HepG2 (cell line): ENCODE measurements at regions not wholly inside any gene's neighbourhood (a gene's known extent, or its start where the extent isn't known, plus 50 kb on each side); places are given as distances from the start of the nearest gene placed in this dataset.

Experiments used
- ATAC-seq: fragments of 200-7000 bp; cut with Tn5 transposase; 3 replicates; pipeline ENCODE4 v1.9.1; 2020; ENCODE audit warnings: mild to moderate bottlenecking, moderate library complexity
- BruUV-seq: library from RNA; stranded (reverse); fragments of 400-500 nt; replicated peaks from 2 replicates; lab custom pipeline; 2021; lab: Mats Ljungman, UMichigan
- CTCF ChIA-PET: fragments of 300-600 bp; formaldehyde crosslinking; extraction: SDS; loops from one replicate; lab custom pipeline; 2021; ENCODE audit warnings: low total read pairs, inconsistent platforms, low intra/inter-chr PET ratio; lab: Yijun Ruan, JAX
- POLR2A ChIA-PET: fragments of 350-600 bp; sonication (Branson Sonifier 250); formaldehyde crosslinking; loops from one replicate; lab custom pipeline; 2020; ENCODE audit warnings: antibody characterized with exemption, inconsistent platforms; lab: Yijun Ruan, JAX
- DNase-seq: peaks from one replicate; pipeline ENCODE4 v3.0.0-alpha.2; 2015; ENCODE audit warnings: low spot score
- FAIRE-seq: peaks from 3 replicates; lab custom pipeline; 2011; peaks lifted over from hg19 to GRCh38; lab: Jason Lieb, UNC
- H2AFZ ChIP-seq: one replicate; pipeline ENCODE4 v1.6.1; 2011; ENCODE audit warnings: low read length, inconsistent platforms
- H3K27ac ChIP-seq: fragments of 300-600 bp; 3 replicates; pipeline ENCODE4 v1.8.0; 2011; ENCODE audit warnings: mixed run types, mild to moderate bottlenecking, mixed read lengths, low read length, inconsistent platforms; ENCODE audit not compliant: insufficient read depth; ENCODE audit errors: extremely low read length
- H3K27me3 ChIP-seq, 2 experiments: fragments of 200-600 bp in 1 of 2; 2 replicates in 1 of 2; 3 replicates in 1 of 2; pipeline versions ENCODE4 v1.6.0 to v1.8.0; 2011; ENCODE audit warnings: low read length in 2 of 2, mild to moderate bottlenecking in 2 of 2, moderate library complexity in 2 of 2, inconsistent platforms in 1 of 2; ENCODE audit not compliant: insufficient read depth in 2 of 2, control insufficient read depth in 1 of 2
- H3K36me3 ChIP-seq, 2 experiments: fragments of 200-600 bp in 1 of 2; replicated peaks in 1 of 2; 2 replicates in 1 of 2; 3 replicates in 1 of 2; pipeline versions ENCODE4 v1.5.1 to v1.8.0; 2011; ENCODE audit warnings: low read length in 2 of 2, inconsistent platforms in 1 of 2; ENCODE audit not compliant: insufficient read depth in 2 of 2, control insufficient read depth in 1 of 2
- H3K4me1 ChIP-seq: 2 replicates; pipeline ENCODE4 v1.5.1; 2012; ENCODE audit warnings: low read length, inconsistent platforms; ENCODE audit not compliant: insufficient read depth
- H3K4me2 ChIP-seq: 2 replicates; pipeline ENCODE4 v1.6.0; 2011; ENCODE audit warnings: low read depth, low read length, inconsistent platforms
- H3K4me3 ChIP-seq, 3 experiments: fragments of 200-600 bp in 1 of 3; sonication (generic), shearing (Covaris generic) in 1 of 3; replicated peaks in 1 of 3; 2 replicates each; pipeline ENCODE4 v1.5.1; 2011 to 2016; ENCODE audit warnings: low read length in 3 of 3, inconsistent platforms in 2 of 3, low read depth in 2 of 3, mild to moderate bottlenecking in 2 of 3, control low read depth in 1 of 3, mixed read lengths in 1 of 3; ENCODE audit not compliant: insufficient read depth in 1 of 3
- H3K79me2 ChIP-seq: one replicate; pipeline ENCODE4 v1.6.1; 2011; ENCODE audit warnings: low read length, inconsistent platforms; ENCODE audit not compliant: insufficient read depth
- H3K9ac ChIP-seq: 2 replicates; pipeline ENCODE4 v1.6.0; 2011; ENCODE audit warnings: mild to moderate bottlenecking, low read depth, low read length, inconsistent platforms; ENCODE audit not compliant: insufficient read depth
- H3K9me3 ChIP-seq: 2 replicates; pipeline ENCODE4 v1.5.1; 2012; ENCODE audit warnings: mild to moderate bottlenecking, low read length
- H4K20me1 ChIP-seq: 2 replicates; pipeline ENCODE4 v1.6.0; 2011; ENCODE audit warnings: inconsistent platforms, mild to moderate bottlenecking, low read length, moderate library complexity; ENCODE audit not compliant: insufficient read depth
- ARNT2 ChIP-seq: sonication (generic); formaldehyde crosslinking; IDR thresholded peaks from 2 replicates; pipeline ENCODE4 v1.8.0; 2022; ENCODE audit warnings: mild to moderate bottlenecking, low read depth, missing genetic modification reagents, moderate library complexity
- BHLHE40 ChIP-seq: IDR thresholded peaks from 2 replicates; pipeline ENCODE4 v1.6.1; 2011; ENCODE audit warnings: low read length, improper control_type of control experiment
- HIC2 ChIP-seq: sonication (generic); formaldehyde crosslinking; IDR thresholded peaks from 2 replicates; pipeline ENCODE4 v1.9.0; 2022; ENCODE audit warnings: low read depth, missing genetic modification reagents
- NFIB ChIP-seq: sonication (generic); formaldehyde crosslinking; IDR thresholded peaks from 2 replicates; pipeline ENCODE4 v1.9.0; 2021; ENCODE audit warnings: missing genetic modification reagents, mild to moderate bottlenecking, borderline replicate concordance
- PHF21A ChIP-seq: sonication (generic); formaldehyde crosslinking; IDR thresholded peaks from 2 replicates; pipeline ENCODE4 v1.5.0; 2020; ENCODE audit warnings: mild to moderate bottlenecking, missing genetic modification reagents
- RXRA ChIP-seq: sonication (generic); formaldehyde crosslinking; IDR thresholded peaks from 2 replicates; pipeline ENCODE4 v1.5.1; 2020; ENCODE audit warnings: missing genetic modification reagents
- ZBTB20 ChIP-seq: sonication (generic); formaldehyde crosslinking; IDR thresholded peaks from 2 replicates; pipeline ENCODE4 v1.8.1; 2023; ENCODE audit warnings: missing genetic modification reagents, low read depth, mild to moderate bottlenecking, borderline replicate concordance
- ZBTB3 ChIP-seq: sonication (generic); formaldehyde crosslinking; IDR thresholded peaks from 2 replicates; pipeline ENCODE4 v1.4.0; 2020; ENCODE audit warnings: low read depth, mild to moderate bottlenecking, moderate library complexity, missing genetic modification reagents, borderline replicate concordance
- ZFP91 ChIP-seq: sonication (generic); formaldehyde crosslinking; IDR thresholded peaks from 2 replicates; pipeline ENCODE4 v1.9.0; 2022; ENCODE audit warnings: missing genetic modification reagents, mild to moderate bottlenecking, borderline replicate concordance
- ZHX2 ChIP-seq, 2 experiments: sonication (generic) in 1 of 2; formaldehyde crosslinking in 1 of 2; IDR thresholded peaks; 2 replicates each; pipeline versions ENCODE4 v1.6.1 to v1.9.0; 2014 to 2022; ENCODE audit warnings: antibody characterized with exemption in 1 of 2, borderline replicate concordance in 1 of 2, inconsistent platforms in 1 of 2, low read depth in 1 of 2, missing genetic modification reagents in 1 of 2
- ZKSCAN1 ChIP-seq: fragments of 150-350 bp; IDR thresholded peaks from 2 replicates; pipeline ENCODE4 v1.6.1; 2014; ENCODE audit warnings: low read length
- ZNF234 ChIP-seq: sonication (generic); formaldehyde crosslinking; conservative IDR thresholded peaks from 2 replicates; pipeline ENCODE4 v1.5.1; 2020; ENCODE audit warnings: mild to moderate bottlenecking, missing genetic modification reagents
- ZNF614 ChIP-seq: IDR thresholded peaks from 2 replicates; pipeline ENCODE4 v1.6.1; 2018; ENCODE audit warnings: missing biosample characterization, missing genetic modification reagents, inconsistent platforms, borderline replicate concordance
- ZNF672 ChIP-seq: sonication (generic); formaldehyde crosslinking; IDR thresholded peaks from 2 replicates; pipeline ENCODE4 v1.8.1; 2022; ENCODE audit warnings: missing genetic modification reagents
- ZNF782 ChIP-seq: sonication (generic); formaldehyde crosslinking; IDR thresholded peaks from 2 replicates; pipeline ENCODE4 v1.4.0; 2020; ENCODE audit warnings: missing genetic modification reagents, mild to moderate bottlenecking, borderline replicate concordance
- ZSCAN31 ChIP-seq: sonication (generic); formaldehyde crosslinking; IDR thresholded peaks from 2 replicates; pipeline ENCODE4 v1.5.0; 2020; ENCODE audit warnings: low read depth, mild to moderate bottlenecking, missing genetic modification reagents
- WGBS: methylation state at CpG from one replicate; pipeline ENCODE4 v1.1.6; 2017; ENCODE audit warnings: low lambda C conversion rate; 5-methylcytosine and 5-hydroxymethylcytosine counted together
- in situ Hi-C: cut with HindIII; loops from 2 replicates; pipeline ENCODE4 v1.10.0; 2017; ENCODE audit warnings: low pct_unique_long_range_greater_than_20kb; ENCODE audit not compliant: extremely low pct_ligation_motif_present
- intact Hi-C: fragments of 100-400 bp; cut with micrococcal nuclease; formaldehyde crosslinking; loops from one replicate; pipeline ENCODE4 v1.10.0; 2022; ENCODE audit not compliant: unreplicated experiment

GRCh38 chr13:40103864-40104263, 448.4 kb downstream of the COG6 start:
- WGBS, result 45% methylated on average over 4 of the region's 4 CpGs
- H2AFZ ChIP-seq, result no peak overlapping the region
- FAIRE-seq, result no peak
- H3K4me3 ChIP-seq, result no peak overlapping the region
- H4K20me1 ChIP-seq, result no peaks in the 10 kb centered on the region
- H3K4me2 ChIP-seq, result no peak overlapping the region
- H3K27me3 ChIP-seq, result peaks cover 1 to 11% of the 10 kb centered on the region in 2 experiments; a peak in 3 of 5 replicates
- no peaks in the 10 kb centered on the region for H3K36me3 ChIP-seq
- 0 out of 2 replicates have a peak, but pooled peaks cover 3% of the 10 kb centered on the region for H3K9me3 ChIP-seq
- no peak for DNase-seq
- no peak for ATAC-seq
- BruUV-seq, result no TSS peak
- H3K27ac ChIP-seq, result no peak overlapping the region
- in situ Hi-C loops (no loop called here), intact Hi-C loops (no loop called here)
- H3K9ac ChIP-seq, result no peak overlapping the region
- ChIA-PET CTCF (no interaction called here), POLR2A (no interaction called here)
- no peaks in the 10 kb centered on the region for H3K79me2 ChIP-seq
- peaks cover 17% of the 10 kb centered on the region for H3K4me1 ChIP-seq
- TF ChIP-seq BHLHE40 (no peak), ZSCAN31 (no peak), ZBTB3 (no peak), NFIB (no peak), ZNF672 (no peak), ZNF782 (CRISPR knock-in tag) (no peak), ZNF614 (CRISPR knock-in tag) (no peak), ZNF234 (CRISPR knock-in tag) (no peak), ZBTB20 (no peak), RXRA (CRISPR knock-in tag) (no peak), ZHX2 (IDR thresholded peaks at IDR 0.05; ENCODE audit: low read depth) (no peak), ZHX2 (CRISPR knock-in tag; IDR thresholded peaks at IDR 0.05; ENCODE audit: borderline replicate concordance) (no peak), PHF21A (CRISPR knock-in tag) (no peak), ZKSCAN1 (no peak), ARNT2 (CRISPR knock-in tag) (no peak), HIC2 (CRISPR knock-in tag) (no peak), ZFP91 (CRISPR knock-in tag) (no peak)
